ENCODE measurements at regions not wholly inside any gene's neighbourhood (a gene's known extent, or its start where the extent isn't known, plus 50 kb on each side); places are given as distances from the start of the nearest gene placed in this dataset.

- TF ChIP-seq, protein P1, sequence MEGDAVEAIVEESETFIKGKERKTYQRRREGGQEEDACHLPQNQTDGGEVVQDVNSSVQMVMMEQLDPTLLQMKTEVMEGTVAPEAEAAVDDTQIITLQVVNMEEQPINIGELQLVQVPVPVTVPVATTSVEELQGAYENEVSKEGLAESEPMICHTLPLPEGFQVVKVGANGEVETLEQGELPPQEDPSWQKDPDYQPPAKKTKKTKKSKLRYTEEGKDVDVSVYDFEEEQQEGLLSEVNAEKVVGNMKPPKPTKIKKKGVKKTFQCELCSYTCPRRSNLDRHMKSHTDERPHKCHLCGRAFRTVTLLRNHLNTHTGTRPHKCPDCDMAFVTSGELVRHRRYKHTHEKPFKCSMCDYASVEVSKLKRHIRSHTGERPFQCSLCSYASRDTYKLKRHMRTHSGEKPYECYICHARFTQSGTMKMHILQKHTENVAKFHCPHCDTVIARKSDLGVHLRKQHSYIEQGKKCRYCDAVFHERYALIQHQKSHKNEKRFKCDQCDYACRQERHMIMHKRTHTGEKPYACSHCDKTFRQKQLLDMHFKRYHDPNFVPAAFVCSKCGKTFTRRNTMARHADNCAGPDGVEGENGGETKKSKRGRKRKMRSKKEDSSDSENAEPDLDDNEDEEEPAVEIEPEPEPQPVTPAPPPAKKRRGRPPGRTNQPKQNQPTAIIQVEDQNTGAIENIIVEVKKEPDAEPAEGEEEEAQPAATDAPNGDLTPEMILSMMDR (IDR thresholded peaks at IDR 0.05) = no peak
- no peak for TF ChIP-seq POLR2A (IDR thresholded peaks at IDR 0.05)
Measured at GRCh38 chr9:135402739-135403695, 76.6 kb upstream of the PPP1R26 start.

All from right lobe of liver (tissue), 4 donors.